ENCODE measurements at regions not wholly inside any gene's neighbourhood (a gene's known extent, or its start where the extent isn't known, plus 50 kb on each side); places are given as distances from the start of the nearest gene placed in this dataset.

- TF ChIP-seq POLR2A (IDR thresholded peaks at IDR 0.05) (no peak), CTCF (IDR thresholded peaks at IDR 0.05) (no peak)
Observed at GRCh38 chr9:118422508-118422907, 718.3 kb downstream of the TLR4 start.
